ENCODE measurements at regions not wholly inside any gene's neighbourhood (a gene's known extent, or its start where the extent isn't known, plus 50 kb on each side); places are given as distances from the start of the nearest gene placed in this dataset.

GRCh38 chr14:76657404-76657803 is 103.9 kb upstream of the VASH1 start:
- DNase-seq (ENCODE audit: extremely low read depth, low read depth, low spot score): no peak

- DNase-seq (ENCODE audit: extremely low read depth, low read depth, low spot score): no peak
These were observed 103.4 kb upstream of the VASH1 start for GRCh38 chr14:76657846-76658245.

- no peak for DNase-seq (ENCODE audit: extremely low read depth, low read depth, low spot score)
These were observed 98.7 kb upstream of the VASH1 start for GRCh38 chr14:76662580-76662979.

GRCh38 chr14:76664790-76665189 is 96.5 kb upstream of the VASH1 start:
- DNase-seq (ENCODE audit: extremely low read depth, low read depth, low spot score): no peak

- DNase-seq (ENCODE audit: extremely low read depth, low read depth, low spot score): no peak
These were observed 94.5 kb upstream of the VASH1 start for GRCh38 chr14:76666746-76667145.

GRCh38 chr14:76669770-76670169 is 91.5 kb upstream of the VASH1 start:
- DNase-seq (ENCODE audit: extremely low read depth, low read depth, low spot score): no peak

GRCh38 chr14:76672123-76672522 is 89.1 kb upstream of the VASH1 start:
- DNase-seq (ENCODE audit: extremely low read depth, low read depth, low spot score): no peak

- no peak for DNase-seq (ENCODE audit: extremely low read depth, low read depth, low spot score)
These were observed 88.0 kb upstream of the VASH1 start for GRCh38 chr14:76673261-76673660.

GRCh38 chr14:76675046-76675445 is 86.2 kb upstream of the VASH1 start:
- DNase-seq (ENCODE audit: extremely low read depth, low read depth, low spot score): no peak

GRCh38 chr14:76676539-76676938 is 84.7 kb upstream of the VASH1 start:
- no peak for DNase-seq (ENCODE audit: extremely low read depth, low read depth, low spot score)

- DNase-seq (ENCODE audit: extremely low read depth, low read depth, low spot score): no peak
These were observed 83.6 kb upstream of the VASH1 start for GRCh38 chr14:76677534-76678145.

- no peak for DNase-seq (ENCODE audit: extremely low read depth, low read depth, low spot score)
These were observed 82.9 kb upstream of the VASH1 start for GRCh38 chr14:76678244-76678800.

GRCh38 chr14:76682367-76682766 is 78.9 kb upstream of the VASH1 start:
- DNase-seq (ENCODE audit: extremely low read depth, low read depth, low spot score): no peak

- no peak for DNase-seq (ENCODE audit: extremely low read depth, low read depth, low spot score)
These were observed 74.6 kb upstream of the VASH1 start for GRCh38 chr14:76686646-76687045.

GRCh38 chr14:76687611-76688382 is 73.5 kb upstream of the VASH1 start:
- DNase-seq (ENCODE audit: extremely low read depth, low read depth, low spot score): no peak

GRCh38 chr14:76688383-76688671 is 72.9 kb upstream of the VASH1 start:
- DNase-seq (ENCODE audit: extremely low read depth, low read depth, low spot score): no peak

GRCh38 chr14:76690502-76691105 is 70.7 kb upstream of the VASH1 start:
- no peak for DNase-seq (ENCODE audit: extremely low read depth, low read depth, low spot score)

- no peak for DNase-seq (ENCODE audit: extremely low read depth, low read depth, low spot score)
These were observed 67.2 kb upstream of the VASH1 start for GRCh38 chr14:76694106-76694505.

- no peak for DNase-seq (ENCODE audit: extremely low read depth, low read depth, low spot score)
These were observed 65.9 kb upstream of the VASH1 start for GRCh38 chr14:76695263-76695920.

- no peak for DNase-seq (ENCODE audit: extremely low read depth, low read depth, low spot score)
These were observed 64.9 kb upstream of the VASH1 start for GRCh38 chr14:76696361-76696760.

- no peak for DNase-seq (ENCODE audit: extremely low read depth, low read depth, low spot score)
These were observed 64.5 kb upstream of the VASH1 start for GRCh38 chr14:76696791-76697190.

Data from glomerular endothelial cell (primary cell).